Neuron (in vitro differentiated cells): ENCODE measurements at regions not wholly inside any gene's neighbourhood (a gene's known extent, or its start where the extent isn't known, plus 50 kb on each side); places are given as distances from the start of the nearest gene placed in this dataset.

Experiments used
- H2AFZ ChIP-seq: one replicate; pipeline ENCODE4 v1.6.1; 2013; ENCODE audit warnings: low read depth, mild to moderate bottlenecking, inconsistent platforms, low read length, moderate library complexity
- H3K27me3 ChIP-seq: one replicate; pipeline ENCODE4 v1.6.1; 2013; ENCODE audit warnings: low read length; ENCODE audit not compliant: insufficient read depth
- H3K36me3 ChIP-seq: one replicate; pipeline ENCODE4 v1.6.1; 2013; ENCODE audit warnings: low read length; ENCODE audit not compliant: insufficient read depth
- H3K4me1 ChIP-seq: one replicate; pipeline ENCODE4 v1.6.1; 2013; ENCODE audit warnings: low read length; ENCODE audit not compliant: insufficient read depth
- H3K4me3 ChIP-seq: 2 replicates; pipeline ENCODE4 v1.5.1; 2013; ENCODE audit warnings: mild to moderate bottlenecking, low read length, moderate library complexity
- H3K9me3 ChIP-seq: one replicate; pipeline ENCODE4 v1.6.1; 2013; ENCODE audit warnings: low read length

DNA sequence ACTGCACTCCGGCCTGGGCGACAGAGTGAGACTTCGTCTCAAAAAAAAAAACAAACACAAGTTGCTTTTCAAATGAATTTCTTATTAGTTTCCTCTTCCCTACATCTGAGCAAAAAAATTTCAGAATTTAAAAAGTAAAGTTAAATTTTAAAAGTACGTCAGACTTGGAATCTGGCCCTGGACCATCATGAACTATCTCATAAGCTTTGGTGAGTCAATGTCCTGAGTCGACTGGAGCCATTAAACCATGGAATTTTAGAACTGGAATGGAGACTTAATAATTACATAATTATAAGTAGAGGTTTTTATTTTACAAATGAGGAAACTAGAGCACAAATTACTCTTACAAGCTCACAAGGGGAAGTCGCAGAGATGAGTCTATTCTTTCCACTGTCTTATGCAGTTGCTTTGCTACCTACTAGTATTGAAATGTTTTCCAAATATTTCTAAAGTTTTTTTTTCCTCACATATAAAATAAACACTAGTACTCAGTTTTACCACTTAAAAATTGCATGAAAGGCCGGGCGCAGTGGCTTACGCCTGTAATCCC, 98.0 kb upstream of the ZNF608 start:
- Histone ChIP-seq H3K9me3 (no peaks in the 10 kb centered on the region), H3K36me3 (no peaks in the 10 kb centered on the region), H3K4me1 (no peaks in the 10 kb centered on the region), H3K4me3 (no peak overlapping the region), H3K27me3 (no peaks in the 10 kb centered on the region), H2AFZ (no peak overlapping the region)

DNA sequence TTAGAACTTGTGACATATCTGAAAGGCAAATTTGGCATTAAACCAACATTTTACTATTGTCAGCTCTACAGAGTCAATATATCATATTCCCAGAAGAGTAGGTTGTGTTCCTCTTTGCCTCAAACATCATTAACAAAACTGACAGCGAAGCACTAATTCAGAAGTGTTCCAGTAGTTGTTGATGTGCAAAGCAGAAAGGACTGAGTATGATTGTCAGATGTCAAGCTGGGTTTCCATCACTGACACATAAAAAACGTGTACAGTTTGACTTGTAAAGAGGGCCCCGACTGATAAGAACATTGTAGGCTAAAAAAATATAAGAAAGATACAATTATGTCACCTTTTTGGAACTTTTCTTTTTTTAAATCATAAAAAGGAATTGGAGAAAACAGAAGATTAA, 101.5 kb upstream of the ZNF608 start:
- H3K4me3 ChIP-seq, result no peak overlapping the region
- H3K27me3 ChIP-seq, result no peaks in the 10 kb centered on the region
- H3K9me3 ChIP-seq, result no peaks in the 10 kb centered on the region
- H3K36me3 ChIP-seq, result no peaks in the 10 kb centered on the region
- H3K4me1 ChIP-seq, result no peaks in the 10 kb centered on the region
- no peak overlapping the region for H2AFZ ChIP-seq

DNA sequence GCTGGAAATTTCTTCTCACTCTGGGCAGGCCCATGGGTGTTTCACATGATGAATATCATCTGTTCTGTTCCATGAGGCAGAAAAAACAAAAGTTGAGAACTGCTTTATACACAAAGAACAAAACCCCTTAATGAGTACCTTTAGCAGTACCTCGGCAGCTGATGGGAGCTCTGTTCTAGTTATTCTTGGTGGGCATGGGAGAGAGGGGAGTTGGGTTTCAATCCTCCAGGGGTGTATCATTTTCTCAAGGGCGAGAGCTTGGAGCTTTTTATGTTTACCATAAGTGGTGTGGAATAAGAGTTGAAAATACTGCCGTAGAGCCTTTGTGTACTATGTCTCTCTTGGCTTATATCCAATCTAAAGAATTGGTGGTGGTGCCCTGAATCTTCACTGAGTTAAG, 103.3 kb upstream of the ZNF608 start:
- H3K4me3 ChIP-seq, result no peak overlapping the region
- no peaks in the 10 kb centered on the region for H3K4me1 ChIP-seq
- H3K9me3 ChIP-seq, result no peaks in the 10 kb centered on the region
- H2AFZ ChIP-seq, result no peak overlapping the region
- no peaks in the 10 kb centered on the region for H3K27me3 ChIP-seq
- H3K36me3 ChIP-seq, result no peaks in the 10 kb centered on the region

DNA sequence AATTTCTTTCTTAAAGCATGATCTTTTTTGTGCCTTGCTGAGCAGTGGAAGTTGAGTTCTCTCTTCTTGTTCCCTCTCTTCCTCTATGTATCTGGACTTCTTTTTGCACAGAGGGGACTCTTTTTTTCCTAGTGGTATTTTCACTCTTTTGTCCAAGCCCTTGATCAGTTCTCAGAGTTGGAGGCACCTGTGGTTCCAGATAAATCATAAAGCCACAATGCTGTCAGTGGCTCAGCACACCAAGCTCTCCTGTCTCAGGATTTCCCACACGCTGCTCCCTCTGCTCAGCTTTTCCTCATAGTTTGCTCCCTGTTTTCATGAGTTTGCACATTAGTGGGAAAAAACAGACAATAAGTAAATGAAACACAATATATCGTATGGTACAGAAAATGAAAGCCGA, 110.3 kb upstream of the ZNF608 start:
- Histone ChIP-seq H3K36me3 (no peaks in the 10 kb centered on the region), H3K4me1 (no peaks in the 10 kb centered on the region), H3K27me3 (no peaks in the 10 kb centered on the region), H3K4me3 (no peak overlapping the region), H3K9me3 (no peaks in the 10 kb centered on the region), H2AFZ (no peak overlapping the region)

DNA sequence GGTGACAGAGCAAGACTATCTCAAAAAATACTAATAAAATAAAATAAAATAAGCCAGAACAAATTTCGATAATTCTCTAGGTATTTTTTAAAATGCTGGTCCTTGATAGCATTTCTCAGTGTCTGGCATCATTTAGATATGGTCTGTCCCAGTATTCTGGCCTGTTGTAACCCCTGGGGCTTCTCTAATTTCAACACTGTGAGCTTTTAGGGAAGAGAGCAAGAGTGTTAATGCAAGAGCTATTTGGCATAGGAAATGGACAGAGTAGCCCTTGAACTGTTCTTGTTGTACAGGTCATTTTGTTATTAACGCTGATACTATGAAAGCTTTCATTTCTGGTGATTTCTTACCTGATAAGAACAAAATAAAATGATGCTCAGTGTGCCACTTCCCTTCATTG, 112.2 kb upstream of the ZNF608 start:
- Histone ChIP-seq H3K27me3 (no peaks in the 10 kb centered on the region), H2AFZ (no peak overlapping the region), H3K36me3 (no peaks in the 10 kb centered on the region), H3K9me3 (no peaks in the 10 kb centered on the region), H3K4me1 (no peaks in the 10 kb centered on the region), H3K4me3 (no peak overlapping the region)

DNA sequence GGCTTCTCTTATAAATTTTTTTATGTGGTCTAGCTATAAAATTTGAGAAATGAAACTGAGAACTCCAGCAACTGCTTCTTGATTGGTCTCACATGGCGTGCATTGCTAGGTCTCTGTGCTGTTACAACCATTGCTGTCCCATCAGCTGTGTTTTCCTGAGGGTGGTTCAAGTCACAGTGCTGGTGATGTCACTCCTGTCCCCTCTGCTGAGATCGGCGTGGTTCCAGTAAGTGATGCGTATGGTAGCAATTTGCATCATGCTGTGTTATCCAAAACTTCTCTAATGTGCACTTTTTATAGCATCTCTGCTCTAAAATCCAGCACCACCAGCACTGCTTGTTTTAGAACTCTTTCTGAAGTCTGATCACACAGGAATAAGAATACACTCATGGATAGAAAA, 112.6 kb upstream of the ZNF608 start:
- H3K4me3 ChIP-seq, result no peak overlapping the region

DNA sequence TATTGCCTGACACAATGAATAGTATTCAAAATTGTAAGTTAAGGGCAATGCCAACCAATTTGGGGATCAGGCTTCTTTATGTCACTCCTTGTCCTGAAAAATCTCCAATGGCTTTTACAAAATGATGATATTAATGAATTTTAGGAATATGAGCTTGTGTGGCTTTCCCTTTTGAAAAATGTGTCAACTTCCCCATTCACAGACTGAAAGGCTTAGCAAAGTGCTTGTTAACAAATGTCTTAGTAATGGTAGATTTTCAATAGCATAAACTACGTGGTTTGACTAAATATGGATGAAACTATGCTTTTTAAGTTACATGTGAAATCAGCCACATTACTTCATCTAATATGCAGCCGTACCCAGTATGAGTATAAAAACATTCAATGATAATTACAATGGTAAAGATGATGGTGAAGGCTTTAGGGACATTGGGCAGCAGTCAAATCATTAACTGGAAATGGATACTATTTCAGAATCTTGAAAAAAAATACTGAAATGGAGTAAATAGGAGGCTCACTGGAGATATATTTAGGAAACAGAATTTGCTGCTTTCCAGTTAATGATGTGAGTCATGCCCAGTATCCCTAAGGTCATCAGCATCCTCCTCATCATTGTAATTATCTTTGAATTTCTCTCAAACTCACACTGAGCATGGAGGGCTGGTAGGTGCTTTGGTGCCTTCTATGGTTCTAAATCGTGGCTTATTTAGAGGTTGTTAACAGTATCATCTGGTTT, 113.3 kb upstream of the ZNF608 start:
- H3K36me3 ChIP-seq, result no peaks in the 10 kb centered on the region
- H3K4me3 ChIP-seq, result no peak overlapping the region
- H3K27me3 ChIP-seq, result no peaks in the 10 kb centered on the region
- no peaks in the 10 kb centered on the region for H3K9me3 ChIP-seq
- no peak overlapping the region for H2AFZ ChIP-seq
- H3K4me1 ChIP-seq, result no peaks in the 10 kb centered on the region

More for the DNA sequence above, 112.6 kb upstream of the ZNF608 start:
- H2AFZ ChIP-seq, result no peak overlapping the region
- no peaks in the 10 kb centered on the region for H3K27me3 ChIP-seq
- H3K9me3 ChIP-seq, result no peaks in the 10 kb centered on the region
- no peaks in the 10 kb centered on the region for H3K4me1 ChIP-seq
- no peaks in the 10 kb centered on the region for H3K36me3 ChIP-seq

DNA sequence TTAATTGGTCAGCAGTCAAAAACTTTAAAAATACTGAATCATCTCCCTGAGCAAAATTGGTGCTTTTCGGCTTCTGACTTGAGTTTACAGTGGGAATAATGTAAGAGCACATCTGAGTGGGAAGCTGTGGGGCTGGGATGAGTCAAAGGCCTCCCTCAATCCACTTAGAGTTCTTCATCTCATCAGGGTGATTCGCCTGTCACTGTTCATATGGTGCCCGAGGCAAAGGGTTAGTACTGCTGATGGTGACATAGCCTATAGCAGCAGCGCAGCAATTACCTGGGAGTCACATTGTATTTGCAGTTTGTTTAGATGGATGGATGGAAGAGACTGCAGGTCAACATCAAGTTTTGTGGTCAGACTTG, 113.8 kb upstream of the ZNF608 start:
- no peak overlapping the region for H2AFZ ChIP-seq
- no peaks in the 10 kb centered on the region for H3K27me3 ChIP-seq
- H3K4me3 ChIP-seq, result no peak overlapping the region
- no peaks in the 10 kb centered on the region for H3K36me3 ChIP-seq
- H3K4me1 ChIP-seq, result no peaks in the 10 kb centered on the region
- H3K9me3 ChIP-seq, result no peaks in the 10 kb centered on the region

DNA sequence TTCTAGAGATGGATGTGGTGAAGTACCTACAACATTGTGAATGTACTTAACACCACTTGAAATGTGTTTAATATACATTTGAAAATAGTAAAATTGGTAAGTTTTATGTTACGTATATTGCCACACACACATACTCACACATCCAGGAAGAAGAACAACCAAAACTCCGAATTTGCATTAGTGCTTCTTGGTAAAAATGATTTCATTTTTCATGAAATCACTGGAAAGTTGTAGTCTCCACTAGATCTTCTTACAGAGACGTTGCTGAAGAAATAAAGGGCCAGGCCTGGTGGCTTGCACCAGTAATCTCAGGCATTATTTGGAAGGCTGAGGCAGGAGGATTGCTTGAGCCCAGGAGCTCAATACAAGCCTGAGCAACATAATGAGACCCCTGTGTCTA, 118.6 kb upstream of the ZNF608 start:
- Histone ChIP-seq H3K4me1 (peaks cover 25% of the 10 kb centered on the region), H2AFZ (no peak overlapping the region), H3K4me3 (no peak overlapping the region), H3K36me3 (no peaks in the 10 kb centered on the region), H3K9me3 (no peaks in the 10 kb centered on the region), H3K27me3 (no peaks in the 10 kb centered on the region)

DNA sequence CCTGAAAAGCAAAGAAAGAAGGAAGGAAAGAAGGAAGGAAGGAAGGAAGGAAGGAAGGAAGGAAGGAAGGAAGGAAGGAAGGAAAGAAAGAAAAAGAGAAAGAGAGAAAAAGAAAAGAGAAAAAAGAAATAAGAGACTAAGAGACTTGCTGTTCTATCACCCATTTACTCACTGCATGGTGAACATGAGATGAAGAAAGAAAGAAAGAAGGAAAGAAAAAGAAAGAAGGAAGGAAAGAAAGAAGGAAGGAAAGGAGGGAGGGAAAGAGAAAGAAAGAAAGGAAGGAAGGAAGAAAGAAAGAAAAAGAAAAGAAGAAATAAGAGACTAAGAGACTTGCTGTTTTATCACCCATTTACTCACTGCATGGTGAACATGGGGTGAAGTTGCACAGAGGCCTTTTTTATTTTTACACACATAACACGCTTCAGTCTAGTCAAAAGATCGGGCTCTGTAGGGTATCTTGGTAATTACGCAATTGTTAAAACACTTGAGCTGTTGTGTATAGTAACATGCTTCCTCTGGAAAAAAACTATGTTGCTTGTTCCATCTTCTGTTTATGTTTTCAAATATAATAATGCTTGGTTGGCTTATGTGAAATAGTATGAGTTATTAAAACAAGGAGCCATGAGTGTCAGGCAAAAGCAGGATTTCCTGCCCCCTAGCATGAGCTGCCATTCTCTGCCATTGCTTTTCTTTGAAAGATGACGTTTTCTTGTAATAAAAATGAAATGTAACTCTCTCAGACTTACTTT, 119.3 kb upstream of the ZNF608 start:
- no peaks in the 10 kb centered on the region for H3K27me3 ChIP-seq
- no peaks in the 10 kb centered on the region for H3K9me3 ChIP-seq
- peaks cover 25% of the 10 kb centered on the region for H3K4me1 ChIP-seq
- H3K4me3 ChIP-seq, result no peak overlapping the region
- H2AFZ ChIP-seq, result no peak overlapping the region
- H3K36me3 ChIP-seq, result no peaks in the 10 kb centered on the region

DNA sequence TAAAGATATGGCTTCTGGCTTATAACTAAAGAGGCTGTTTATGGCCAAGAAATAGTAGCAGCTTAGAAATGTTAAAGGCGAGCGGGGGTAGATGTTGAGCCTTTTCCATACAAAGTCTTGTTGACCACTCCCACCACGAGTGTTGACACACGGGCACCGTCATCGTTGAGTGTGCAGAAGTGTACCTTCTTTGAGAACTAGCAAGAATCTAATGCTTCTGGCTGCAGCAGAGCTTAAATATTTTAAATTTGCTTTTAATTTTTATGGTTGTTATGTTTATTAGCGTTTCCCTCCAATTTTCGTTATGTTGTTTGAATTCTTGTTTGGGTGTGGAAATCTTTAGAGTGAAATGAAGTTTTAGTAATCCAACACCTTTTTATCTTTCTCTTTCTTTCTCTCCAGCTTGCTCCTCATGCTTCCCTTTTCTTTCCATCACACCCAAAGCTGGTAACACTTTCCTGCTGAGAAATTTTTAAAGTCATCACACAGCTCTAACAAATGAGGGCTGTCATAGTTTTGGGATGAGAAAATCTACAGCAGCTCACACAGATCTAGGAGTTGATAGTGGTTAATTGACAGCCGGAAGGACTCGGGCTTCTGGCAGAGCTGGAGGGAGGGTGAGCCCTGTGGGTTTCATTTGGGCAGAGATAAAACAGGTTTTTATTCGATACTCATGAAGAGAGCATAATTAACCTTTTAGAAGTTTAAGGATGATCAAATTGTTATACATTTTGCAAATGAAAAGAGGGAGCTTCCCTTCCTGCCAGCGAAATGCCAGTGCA, 120.1 kb upstream of the ZNF608 start:
- Histone ChIP-seq H3K9me3 (no peaks in the 10 kb centered on the region), H3K4me1 (peaks cover 30% of the 10 kb centered on the region), H3K4me3 (peak overlapping the region; percentile 25)

DNA sequence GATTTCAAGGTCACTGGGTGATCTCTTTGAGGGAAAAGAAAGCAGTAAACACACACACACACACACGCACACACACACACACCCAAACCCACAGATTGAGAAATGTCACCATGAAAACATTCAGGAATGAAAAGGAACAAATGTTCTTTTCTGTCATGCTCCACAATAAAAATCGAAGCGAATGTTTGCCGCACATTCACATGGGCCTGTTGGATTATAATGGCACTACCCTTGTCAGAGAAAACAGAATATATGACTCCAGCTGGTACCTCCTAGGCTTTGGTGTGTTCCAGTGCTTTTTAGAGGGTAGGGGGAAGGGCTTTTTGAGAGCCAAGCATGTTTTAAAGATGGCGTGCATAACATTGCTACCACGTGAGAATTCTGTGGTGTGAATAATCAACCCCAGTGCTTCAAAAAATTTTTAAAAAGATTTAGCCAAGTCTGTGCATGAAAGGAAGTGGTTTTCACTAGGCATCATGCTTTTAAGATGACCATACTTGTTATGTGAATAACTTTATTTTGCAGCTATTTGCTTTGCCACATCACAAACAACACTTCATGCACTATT, 120.8 kb upstream of the ZNF608 start:
- Histone ChIP-seq H2AFZ (peak overlapping the region; percentile 60), H3K27me3 (no peaks in the 10 kb centered on the region), H3K9me3 (no peaks in the 10 kb centered on the region), H3K4me3 (peak overlapping the region; percentile 25), H3K4me1 (peaks cover 35% of the 10 kb centered on the region), H3K36me3 (no peaks in the 10 kb centered on the region)

More for the DNA sequence above, 120.1 kb upstream of the ZNF608 start:
- Histone ChIP-seq H3K27me3 (no peaks in the 10 kb centered on the region), H2AFZ (peak overlapping the region; percentile 60), H3K36me3 (no peaks in the 10 kb centered on the region)

DNA sequence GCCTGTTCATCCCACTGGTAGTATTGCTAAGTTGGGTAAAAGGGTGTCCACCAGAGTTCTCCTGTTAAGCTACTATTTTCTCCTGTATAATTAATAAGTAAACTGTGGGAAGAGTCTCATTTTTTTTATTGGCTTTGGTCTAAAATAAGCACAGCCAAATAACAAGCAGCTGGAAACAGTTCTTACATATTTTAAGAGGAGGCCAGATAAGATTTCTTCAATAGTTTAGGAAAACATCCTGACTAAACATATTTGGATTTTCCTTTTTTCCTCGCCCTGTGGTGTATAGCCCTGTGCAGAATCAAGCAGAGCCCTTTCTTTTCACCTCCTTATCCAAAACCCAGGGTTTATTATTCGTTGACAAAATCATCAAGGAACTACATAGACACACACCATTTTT, 122.2 kb upstream of the ZNF608 start:
- H3K9me3 ChIP-seq, result no peaks in the 10 kb centered on the region
- H3K27me3 ChIP-seq, result no peaks in the 10 kb centered on the region
- H3K36me3 ChIP-seq, result no peaks in the 10 kb centered on the region
- H3K4me1 ChIP-seq, result peaks cover 38% of the 10 kb centered on the region
- no peak overlapping the region for H3K4me3 ChIP-seq
- no peak overlapping the region for H2AFZ ChIP-seq
